ENCODE measurements at regions not wholly inside any gene's neighbourhood (a gene's known extent, or its start where the extent isn't known, plus 50 kb on each side); places are given as distances from the start of the nearest gene placed in this dataset.
"Not testable (repeated sequence)": the region's sequence is repeated elsewhere in the genome, so short reads cannot be mapped to it uniquely, and the experiment has no call there.

- intact Hi-C loops (cut with DNase I; ENCODE audit: low total_unique reads): no loop called here
- H3K9me3 ChIP-seq: no peaks in the 10 kb centered on the region
- no peak for DNase-seq
- H3K4me3 ChIP-seq: no peak overlapping the region
- H3K27ac ChIP-seq: no peak overlapping the region
- TF ChIP-seq CTCF (IDR thresholded peaks at IDR 0.05): no peak
- H3K27me3 ChIP-seq: peaks cover 0 to 77% of the 10 kb centered on the region in 2 donors
- no peaks in the 10 kb centered on the region for H3K36me3 ChIP-seq
- no peaks in the 10 kb centered on the region for H3K4me1 ChIP-seq
Measured at GRCh38 chr2:242040681-242041080, 171.2 kb downstream of the RTP5 start.

GRCh38 chr2:242041816-242042215 is 172.3 kb downstream of the RTP5 start:
- Histone ChIP-seq H3K36me3 (no peaks in the 10 kb centered on the region), H3K27ac (no peak overlapping the region), H3K4me1 (no peaks in the 10 kb centered on the region), H3K9me3 (no peaks in the 10 kb centered on the region), H3K27me3 (peaks cover 0 to 74% of the 10 kb centered on the region in 2 donors), H3K4me3 (no peak overlapping the region)
- DNase-seq: no peak
- intact Hi-C loops (cut with DNase I; ENCODE audit: low total_unique reads): no loop called here
- no peak for TF ChIP-seq CTCF (IDR thresholded peaks at IDR 0.05)

- Histone ChIP-seq H3K4me1 (no peaks in the 10 kb centered on the region), H3K4me3 (no peak overlapping the region), H3K9me3 (no peaks in the 10 kb centered on the region), H3K27ac (no peak overlapping the region), H3K36me3 (no peaks in the 10 kb centered on the region), H3K27me3 (peaks cover 0 to 69% of the 10 kb centered on the region in 2 donors)
- no peak for TF ChIP-seq CTCF (IDR thresholded peaks at IDR 0.05)
- intact Hi-C loops (cut with DNase I; ENCODE audit: low total_unique reads): no loop called here
- DNase-seq: no peak
Measured at GRCh38 chr2:242043538-242044312, 174.2 kb downstream of the RTP5 start.

GRCh38 chr2:242044313-242044590 is 174.7 kb downstream of the RTP5 start:
- Histone ChIP-seq H3K27me3 (peaks cover 0 to 64% of the 10 kb centered on the region in 2 donors), H3K36me3 (no peaks in the 10 kb centered on the region), H3K9me3 (no peaks in the 10 kb centered on the region), H3K4me1 (no peaks in the 10 kb centered on the region), H3K4me3 (no peak overlapping the region), H3K27ac (no peak overlapping the region)
- no peak for TF ChIP-seq CTCF (IDR thresholded peaks at IDR 0.05)
- intact Hi-C loops (cut with DNase I; ENCODE audit: low total_unique reads): no loop called here
- DNase-seq: no peak

- H3K36me3 ChIP-seq; H3K4me3 ChIP-seq; H3K9me3 ChIP-seq; H3K27ac ChIP-seq; H3K4me1 ChIP-seq; intact Hi-C loops (cut with DNase I; ENCODE audit: low total_unique reads); DNase-seq: not testable (repeated sequence)
- H3K27me3 ChIP-seq: peaks cover 0 to 50% of the 10 kb centered on the region in 2 donors
Measured at GRCh38 chr2:242045596-242046144, 176.1 kb downstream of the RTP5 start.

- no peak for TF ChIP-seq CTCF (IDR thresholded peaks at IDR 0.05)
- Histone ChIP-seq H3K36me3 (no peaks in the 10 kb centered on the region), H3K9me3 (no peaks in the 10 kb centered on the region), H3K27ac (no peak overlapping the region), H3K4me1 (no peaks in the 10 kb centered on the region), H3K4me3 (no peak overlapping the region), H3K27me3 (peaks cover 0 to 43% of the 10 kb centered on the region in 2 donors)
- intact Hi-C loops (cut with DNase I; ENCODE audit: low total_unique reads): no loop called here
- no peak for DNase-seq
Measured at GRCh38 chr2:242046206-242046826, 176.8 kb downstream of the RTP5 start.
